Astrocyte (in vitro differentiated cells and primary cell): ENCODE measurements at regions not wholly inside any gene's neighbourhood (a gene's known extent, or its start where the extent isn't known, plus 50 kb on each side); places are given as distances from the start of the nearest gene placed in this dataset.

Source experiments
- DNase-seq: peaks from one replicate; pipeline ENCODE4 v3.0.0-alpha.2; 2010; ENCODE audit warnings: low read depth
- FAIRE-seq: peaks from 2 replicates; lab custom pipeline; 2011; peaks lifted over from hg19 to GRCh38; lab: Jason Lieb, UNC
- H2AFZ ChIP-seq: 2 replicates; pipeline ENCODE4 v1.6.0; 2012; ENCODE audit warnings: low read depth, low read length, inconsistent platforms
- H3K27ac ChIP-seq: 2 replicates; pipeline ENCODE4 v1.5.1; 2011; ENCODE audit warnings: low read depth, low read length, inconsistent platforms
- H3K27me3 ChIP-seq: 2 replicates; pipeline ENCODE4 v1.6.0; 2011; ENCODE audit warnings: low read length, inconsistent platforms; ENCODE audit not compliant: insufficient read depth
- H3K36me3 ChIP-seq: 2 replicates; pipeline ENCODE4 v1.5.1; 2011; ENCODE audit warnings: low read length, inconsistent platforms; ENCODE audit not compliant: insufficient read depth
- H3K4me1 ChIP-seq: 2 replicates; pipeline ENCODE4 v1.5.1; 2011; ENCODE audit warnings: low read length, inconsistent platforms; ENCODE audit not compliant: insufficient read depth
- H3K4me2 ChIP-seq: 2 replicates; pipeline ENCODE4 v1.6.0; 2012; ENCODE audit warnings: low read length, inconsistent platforms
- H3K4me3 ChIP-seq: 2 replicates; pipeline ENCODE4 v1.5.1; 2011; ENCODE audit warnings: low read depth, mild to moderate bottlenecking, low read length, inconsistent platforms; ENCODE audit not compliant: insufficient read depth
- H3K79me2 ChIP-seq: 2 replicates; pipeline ENCODE4 v1.6.0; 2012; ENCODE audit warnings: mild to moderate bottlenecking, low read length, inconsistent platforms; ENCODE audit not compliant: insufficient read depth
- H3K9ac ChIP-seq: 2 replicates; pipeline ENCODE4 v1.6.0; 2012; ENCODE audit warnings: mild to moderate bottlenecking, low read length, inconsistent platforms
- H3K9me3 ChIP-seq: 2 replicates; pipeline ENCODE4 v1.5.1; 2012; ENCODE audit warnings: low read depth, mild to moderate bottlenecking, low read length, inconsistent platforms; ENCODE audit not compliant: insufficient read depth
- H4K20me1 ChIP-seq: 2 replicates; pipeline ENCODE4 v1.6.0; 2012; ENCODE audit warnings: low read length, inconsistent platforms; ENCODE audit not compliant: insufficient read depth
- H3K27ac Mint-ChIP-seq: one replicate; pipeline ENCODE4 v1.8.0; 2021; ENCODE audit warnings: mild to moderate bottlenecking, mixed read lengths; ENCODE audit not compliant: unreplicated experiment
- H3K27me3 Mint-ChIP-seq: one replicate; pipeline ENCODE4 v1.8.0; 2021; ENCODE audit warnings: low read depth, mixed read lengths; ENCODE audit not compliant: unreplicated experiment
- H3K36me3 Mint-ChIP-seq: one replicate; pipeline ENCODE4 v1.8.0; 2021; ENCODE audit warnings: low read depth, mixed read lengths; ENCODE audit not compliant: unreplicated experiment
- H3K4me1 Mint-ChIP-seq: one replicate; pipeline ENCODE4 v1.8.0; 2021; ENCODE audit warnings: low read depth, mixed read lengths; ENCODE audit not compliant: unreplicated experiment
- H3K4me3 Mint-ChIP-seq: one replicate; pipeline ENCODE4 v1.8.0; 2021; ENCODE audit warnings: mild to moderate bottlenecking, moderate library complexity, mixed read lengths; ENCODE audit not compliant: unreplicated experiment
- H3K9me3 Mint-ChIP-seq: one replicate; pipeline ENCODE4 v1.8.0; 2021; ENCODE audit warnings: mild to moderate bottlenecking, mixed read lengths; ENCODE audit not compliant: unreplicated experiment
- EZH2 ChIP-seq: IDR thresholded peaks from 2 replicates; pipeline ENCODE4 v1.6.1; 2012; ENCODE audit warnings: mild to moderate bottlenecking, low read length, inconsistent platforms; ENCODE audit not compliant: insufficient read depth
- TF ChIP-seq, protein P1 (sequence below): IDR thresholded peaks from 2 replicates; pipeline ENCODE4 v1.5.1; 2011; ENCODE audit warnings: low read depth, mild to moderate bottlenecking, inconsistent platforms, low read length, moderate library complexity; ENCODE audit not compliant: insufficient read depth

DNA sequence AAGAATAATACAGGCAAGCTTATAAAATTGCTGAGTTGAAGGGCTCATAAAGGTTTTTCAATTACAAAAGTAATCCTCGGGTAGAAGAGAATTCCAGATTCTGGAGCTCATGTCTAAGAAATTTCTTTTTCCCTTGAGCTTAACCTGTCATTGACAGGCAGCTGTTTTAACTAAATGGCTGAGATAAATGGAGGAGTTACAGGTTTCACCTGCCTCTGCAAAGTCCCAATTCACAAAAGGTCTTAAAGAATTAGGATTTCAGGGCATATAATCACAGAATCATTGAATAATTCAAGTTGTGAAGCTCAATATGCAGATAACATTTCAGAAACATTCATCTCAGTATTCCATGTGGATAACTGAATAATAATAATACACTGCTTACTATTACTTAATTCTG is 660.1 kb upstream of the NRSN1 start:
- Mint-ChIP-seq H3K36me3 (no peaks in the 10 kb centered on the region), H3K27me3 (no peaks in the 10 kb centered on the region), H3K9me3 (no peaks in the 10 kb centered on the region), H3K27ac (no peak overlapping the region), H3K4me1 (no peaks in the 10 kb centered on the region), H3K4me3 (no peak overlapping the region)
- Histone ChIP-seq H4K20me1 (no peaks in the 10 kb centered on the region), H3K4me3 (no peak overlapping the region), H2AFZ (no peak overlapping the region), H3K9ac (no peak overlapping the region), H3K9me3 (no peaks in the 10 kb centered on the region), H3K4me2 (no peak overlapping the region), H3K79me2 (no peaks in the 10 kb centered on the region), H3K27ac (no peak overlapping the region), H3K36me3 (no peaks in the 10 kb centered on the region), H3K4me1 (no peaks in the 10 kb centered on the region), H3K27me3 (no peaks in the 10 kb centered on the region)
- TF ChIP-seq EZH2 = no peak
- TF ChIP-seq, protein P1, sequence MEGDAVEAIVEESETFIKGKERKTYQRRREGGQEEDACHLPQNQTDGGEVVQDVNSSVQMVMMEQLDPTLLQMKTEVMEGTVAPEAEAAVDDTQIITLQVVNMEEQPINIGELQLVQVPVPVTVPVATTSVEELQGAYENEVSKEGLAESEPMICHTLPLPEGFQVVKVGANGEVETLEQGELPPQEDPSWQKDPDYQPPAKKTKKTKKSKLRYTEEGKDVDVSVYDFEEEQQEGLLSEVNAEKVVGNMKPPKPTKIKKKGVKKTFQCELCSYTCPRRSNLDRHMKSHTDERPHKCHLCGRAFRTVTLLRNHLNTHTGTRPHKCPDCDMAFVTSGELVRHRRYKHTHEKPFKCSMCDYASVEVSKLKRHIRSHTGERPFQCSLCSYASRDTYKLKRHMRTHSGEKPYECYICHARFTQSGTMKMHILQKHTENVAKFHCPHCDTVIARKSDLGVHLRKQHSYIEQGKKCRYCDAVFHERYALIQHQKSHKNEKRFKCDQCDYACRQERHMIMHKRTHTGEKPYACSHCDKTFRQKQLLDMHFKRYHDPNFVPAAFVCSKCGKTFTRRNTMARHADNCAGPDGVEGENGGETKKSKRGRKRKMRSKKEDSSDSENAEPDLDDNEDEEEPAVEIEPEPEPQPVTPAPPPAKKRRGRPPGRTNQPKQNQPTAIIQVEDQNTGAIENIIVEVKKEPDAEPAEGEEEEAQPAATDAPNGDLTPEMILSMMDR = no peak
- FAIRE-seq = no peak
- no peak for DNase-seq

DNA sequence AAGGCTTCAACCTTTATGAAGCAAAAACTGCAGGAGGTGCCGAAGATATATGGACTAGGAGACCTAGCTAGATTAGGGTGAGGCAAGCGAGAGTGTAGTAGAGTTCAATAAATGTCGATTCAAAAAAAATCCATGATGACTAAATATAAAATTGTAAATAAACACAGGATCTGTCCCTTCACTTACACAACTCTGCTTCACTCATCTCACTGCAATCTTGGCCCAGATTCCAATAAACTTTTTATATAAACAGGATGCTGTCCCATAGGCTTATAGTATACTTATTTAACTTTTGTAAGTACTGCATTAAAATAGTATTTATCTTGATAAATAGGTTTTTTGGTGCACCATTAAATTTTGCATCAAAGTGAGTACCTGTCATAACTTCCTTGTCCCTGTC is 648.4 kb upstream of the NRSN1 start:
- H3K36me3 ChIP-seq = no peaks in the 10 kb centered on the region
- H3K27ac ChIP-seq = no peak overlapping the region
- H3K4me1 ChIP-seq = no peaks in the 10 kb centered on the region
- DNase-seq (no peak), FAIRE-seq (no peak)
- no peak overlapping the region for H3K4me3 ChIP-seq
- no peak overlapping the region for H2AFZ ChIP-seq
- no peaks in the 10 kb centered on the region for H3K27me3 Mint-ChIP-seq
- H4K20me1 ChIP-seq = no peaks in the 10 kb centered on the region
- peaks cover 2% of the 10 kb centered on the region for H3K9me3 Mint-ChIP-seq
- no peak overlapping the region for H3K4me3 Mint-ChIP-seq
- H3K4me1 Mint-ChIP-seq = no peaks in the 10 kb centered on the region
- H3K27me3 ChIP-seq = no peaks in the 10 kb centered on the region
- no peak overlapping the region for H3K4me2 ChIP-seq
- no peaks in the 10 kb centered on the region for H3K79me2 ChIP-seq
- H3K9me3 ChIP-seq = no peaks in the 10 kb centered on the region
- no peak overlapping the region for H3K27ac Mint-ChIP-seq
- no peak for TF ChIP-seq EZH2
- TF ChIP-seq, protein P1 = no peak
- H3K36me3 Mint-ChIP-seq = no peaks in the 10 kb centered on the region
- H3K9ac ChIP-seq = no peak overlapping the region

DNA sequence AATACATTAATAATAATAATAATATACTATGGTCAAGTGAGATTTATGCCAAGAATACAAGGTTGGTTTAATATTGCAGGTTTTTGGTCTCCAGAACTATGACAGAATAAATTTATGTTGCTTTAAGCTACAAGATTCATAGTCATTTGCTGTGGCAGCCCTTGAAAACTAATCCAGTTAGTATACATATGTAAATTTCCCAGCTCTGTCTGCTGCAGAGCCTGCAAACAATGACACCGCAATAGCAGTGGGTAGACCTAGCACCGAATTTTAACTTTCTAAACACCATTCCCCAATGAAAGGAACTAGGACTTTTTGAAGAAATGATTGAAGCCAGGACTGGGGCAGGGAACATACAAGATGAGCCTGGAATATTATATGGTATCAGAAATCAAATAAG is 647.7 kb upstream of the NRSN1 start:
- H2AFZ ChIP-seq = no peak overlapping the region
- H3K4me3 Mint-ChIP-seq = no peak overlapping the region
- FAIRE-seq (no peak), DNase-seq (no peak)
- H3K4me2 ChIP-seq = no peak overlapping the region
- no peaks in the 10 kb centered on the region for H3K9me3 ChIP-seq
- no peak overlapping the region for H3K9ac ChIP-seq
- TF ChIP-seq, protein P1 = no peak
- TF ChIP-seq EZH2 = no peak
- peaks cover 2% of the 10 kb centered on the region for H3K9me3 Mint-ChIP-seq
- H4K20me1 ChIP-seq = no peaks in the 10 kb centered on the region
- no peaks in the 10 kb centered on the region for H3K36me3 Mint-ChIP-seq
- H3K27me3 Mint-ChIP-seq = no peaks in the 10 kb centered on the region
- H3K79me2 ChIP-seq = no peaks in the 10 kb centered on the region
- no peaks in the 10 kb centered on the region for H3K36me3 ChIP-seq
- H3K27ac Mint-ChIP-seq = no peak overlapping the region
- H3K27me3 ChIP-seq = no peaks in the 10 kb centered on the region
- no peak overlapping the region for H3K4me3 ChIP-seq
- no peak overlapping the region for H3K27ac ChIP-seq
- no peaks in the 10 kb centered on the region for H3K4me1 Mint-ChIP-seq
- H3K4me1 ChIP-seq = no peaks in the 10 kb centered on the region
